ENCODE measurements at regions not wholly inside any gene's neighbourhood (a gene's known extent, or its start where the extent isn't known, plus 50 kb on each side); places are given as distances from the start of the nearest gene placed in this dataset.

- Histone ChIP-seq H3K27me3 (ENCODE audit: control insufficient read depth, insufficient read depth, low read length) (no peaks in the 10 kb centered on the region), H3K4me3 (ENCODE audit: low read length) (no peak overlapping the region), H3K27ac (ENCODE audit: low read length) (no peak overlapping the region), H3K36me3 (ENCODE audit: control insufficient read depth, insufficient read depth, low read length) (no peaks in the 10 kb centered on the region), H3K9me3 (ENCODE audit: control insufficient read depth, low read depth, low read length) (peaks cover 9% of the 10 kb centered on the region), H3K4me1 (ENCODE audit: control insufficient read depth, insufficient read depth, low read length) (no peaks in the 10 kb centered on the region)
- no peak for DNase-seq
- WGBS (ENCODE audit: insufficient coverage, low lambda C conversion rate), result no CpG with 5 or more reads among the region's 1 CpG
Observed at GRCh38 chr11:37394236-37394870, 796.3 kb upstream of the RAG2 start.

- Histone ChIP-seq H3K27ac (ENCODE audit: low read length) (no peak overlapping the region), H3K36me3 (ENCODE audit: control insufficient read depth, insufficient read depth, low read length) (no peaks in the 10 kb centered on the region), H3K9me3 (ENCODE audit: control insufficient read depth, low read depth, low read length) (peaks cover 9% of the 10 kb centered on the region), H3K4me3 (ENCODE audit: low read length) (no peak overlapping the region), H3K4me1 (ENCODE audit: control insufficient read depth, insufficient read depth, low read length) (no peaks in the 10 kb centered on the region), H3K27me3 (ENCODE audit: control insufficient read depth, insufficient read depth, low read length) (no peaks in the 10 kb centered on the region)
- no peak for DNase-seq
- WGBS (ENCODE audit: insufficient coverage, low lambda C conversion rate), result 100% methylated on average over 1 of the region's 1 CpG
Observed at GRCh38 chr11:37391615-37392014, 793.6 kb upstream of the RAG2 start.

- no peak overlapping the region for H3K4me3 ChIP-seq (ENCODE audit: low read length)
- 80% methylated on average over 1 of the region's 5 CpGs for WGBS (ENCODE audit: insufficient coverage, low lambda C conversion rate)
- no peak overlapping the region for H3K27ac ChIP-seq (ENCODE audit: low read length)
- H3K9me3 ChIP-seq (ENCODE audit: control insufficient read depth, low read depth, low read length), result peaks cover 9% of the 10 kb centered on the region
- no peaks in the 10 kb centered on the region for H3K4me1 ChIP-seq (ENCODE audit: control insufficient read depth, insufficient read depth, low read length)
- H3K36me3 ChIP-seq (ENCODE audit: control insufficient read depth, insufficient read depth, low read length), result no peaks in the 10 kb centered on the region
- DNase-seq, result no peak
- no peaks in the 10 kb centered on the region for H3K27me3 ChIP-seq (ENCODE audit: control insufficient read depth, insufficient read depth, low read length)
Observed at GRCh38 chr11:37390576-37391083, 792.6 kb upstream of the RAG2 start.

GRCh38 chr11:37378958-37379357, 780.9 kb upstream of the RAG2 start:
- DNase-seq, result no peak
- Histone ChIP-seq H3K27me3 (ENCODE audit: control insufficient read depth, insufficient read depth, low read length) (no peaks in the 10 kb centered on the region), H3K9me3 (ENCODE audit: control insufficient read depth, low read depth, low read length) (no peaks in the 10 kb centered on the region), H3K4me3 (ENCODE audit: low read length) (no peak overlapping the region), H3K4me1 (ENCODE audit: control insufficient read depth, insufficient read depth, low read length) (no peaks in the 10 kb centered on the region), H3K27ac (ENCODE audit: low read length) (no peak overlapping the region), H3K36me3 (ENCODE audit: control insufficient read depth, insufficient read depth, low read length) (no peaks in the 10 kb centered on the region)
- 40% methylated on average over 1 of the region's 1 CpG for WGBS (ENCODE audit: insufficient coverage, low lambda C conversion rate)

GRCh38 chr11:37372667-37373066, 774.6 kb upstream of the RAG2 start:
- DNase-seq, result no peak
- Histone ChIP-seq H3K4me3 (ENCODE audit: low read length) (no peak overlapping the region), H3K27me3 (ENCODE audit: control insufficient read depth, insufficient read depth, low read length) (no peaks in the 10 kb centered on the region), H3K27ac (ENCODE audit: low read length) (no peak overlapping the region), H3K4me1 (ENCODE audit: control insufficient read depth, insufficient read depth, low read length) (no peaks in the 10 kb centered on the region), H3K9me3 (ENCODE audit: control insufficient read depth, low read depth, low read length) (no peaks in the 10 kb centered on the region), H3K36me3 (ENCODE audit: control insufficient read depth, insufficient read depth, low read length) (no peaks in the 10 kb centered on the region)
- no CpG with 5 or more reads among the region's 2 CpGs for WGBS (ENCODE audit: insufficient coverage, low lambda C conversion rate)

- Histone ChIP-seq H3K36me3 (ENCODE audit: control insufficient read depth, insufficient read depth, low read length) (no peaks in the 10 kb centered on the region), H3K4me3 (ENCODE audit: low read length) (no peak overlapping the region), H3K27ac (ENCODE audit: low read length) (no peak overlapping the region), H3K9me3 (ENCODE audit: control insufficient read depth, low read depth, low read length) (no peaks in the 10 kb centered on the region), H3K27me3 (ENCODE audit: control insufficient read depth, insufficient read depth, low read length) (no peaks in the 10 kb centered on the region), H3K4me1 (ENCODE audit: control insufficient read depth, insufficient read depth, low read length) (no peaks in the 10 kb centered on the region)
- no peak for DNase-seq
Observed at GRCh38 chr11:37371346-37371970, 773.4 kb upstream of the RAG2 start.

GRCh38 chr11:37370817-37371216, 772.8 kb upstream of the RAG2 start:
- Histone ChIP-seq H3K27ac (ENCODE audit: low read length) (no peak overlapping the region), H3K27me3 (ENCODE audit: control insufficient read depth, insufficient read depth, low read length) (no peaks in the 10 kb centered on the region), H3K36me3 (ENCODE audit: control insufficient read depth, insufficient read depth, low read length) (no peaks in the 10 kb centered on the region), H3K9me3 (ENCODE audit: control insufficient read depth, low read depth, low read length) (no peaks in the 10 kb centered on the region), H3K4me3 (ENCODE audit: low read length) (no peak overlapping the region), H3K4me1 (ENCODE audit: control insufficient read depth, insufficient read depth, low read length) (no peaks in the 10 kb centered on the region)
- DNase-seq, result no peak
- WGBS (ENCODE audit: insufficient coverage, low lambda C conversion rate), result no CpG with 5 or more reads among the region's 2 CpGs

GRCh38 chr11:37364246-37364839, 766.3 kb upstream of the RAG2 start:
- H3K4me1 ChIP-seq (ENCODE audit: control insufficient read depth, insufficient read depth, low read length), result no peaks in the 10 kb centered on the region
- no peaks in the 10 kb centered on the region for H3K36me3 ChIP-seq (ENCODE audit: control insufficient read depth, insufficient read depth, low read length)
- H3K27ac ChIP-seq (ENCODE audit: low read length), result no peak overlapping the region
- H3K4me3 ChIP-seq (ENCODE audit: low read length), result no peak overlapping the region
- no CpG with 5 or more reads among the region's 5 CpGs for WGBS (ENCODE audit: insufficient coverage, low lambda C conversion rate)
- H3K27me3 ChIP-seq (ENCODE audit: control insufficient read depth, insufficient read depth, low read length), result no peaks in the 10 kb centered on the region
- peaks cover 3% of the 10 kb centered on the region for H3K9me3 ChIP-seq (ENCODE audit: control insufficient read depth, low read depth, low read length)
- no peak for DNase-seq

- Histone ChIP-seq H3K9me3 (ENCODE audit: control insufficient read depth, low read depth, low read length) (no peaks in the 10 kb centered on the region), H3K36me3 (ENCODE audit: control insufficient read depth, insufficient read depth, low read length) (no peaks in the 10 kb centered on the region), H3K4me1 (ENCODE audit: control insufficient read depth, insufficient read depth, low read length) (no peaks in the 10 kb centered on the region), H3K4me3 (ENCODE audit: low read length) (no peak overlapping the region), H3K27me3 (ENCODE audit: control insufficient read depth, insufficient read depth, low read length) (no peaks in the 10 kb centered on the region), H3K27ac (ENCODE audit: low read length) (no peak overlapping the region)
- no CpG with 5 or more reads among the region's 2 CpGs for WGBS (ENCODE audit: insufficient coverage, low lambda C conversion rate)
- no peak for DNase-seq
Observed at GRCh38 chr11:37353192-37353591, 755.2 kb upstream of the RAG2 start.

- no peaks in the 10 kb centered on the region for H3K9me3 ChIP-seq (ENCODE audit: control insufficient read depth, low read depth, low read length)
- WGBS (ENCODE audit: insufficient coverage, low lambda C conversion rate), result 70% methylated on average over 3 of the region's 3 CpGs
- DNase-seq, result no peak
- H3K27me3 ChIP-seq (ENCODE audit: control insufficient read depth, insufficient read depth, low read length), result no peaks in the 10 kb centered on the region
- H3K36me3 ChIP-seq (ENCODE audit: control insufficient read depth, insufficient read depth, low read length), result no peaks in the 10 kb centered on the region
- H3K4me1 ChIP-seq (ENCODE audit: control insufficient read depth, insufficient read depth, low read length), result no peaks in the 10 kb centered on the region
- H3K4me3 ChIP-seq (ENCODE audit: low read length), result no peak overlapping the region
- H3K27ac ChIP-seq (ENCODE audit: low read length), result no peak overlapping the region
Observed at GRCh38 chr11:37352485-37352884, 754.4 kb upstream of the RAG2 start.
